ENCODE measurements at regions not wholly inside any gene's neighbourhood (a gene's known extent, or its start where the extent isn't known, plus 50 kb on each side); places are given as distances from the start of the nearest gene placed in this dataset.

DNA sequence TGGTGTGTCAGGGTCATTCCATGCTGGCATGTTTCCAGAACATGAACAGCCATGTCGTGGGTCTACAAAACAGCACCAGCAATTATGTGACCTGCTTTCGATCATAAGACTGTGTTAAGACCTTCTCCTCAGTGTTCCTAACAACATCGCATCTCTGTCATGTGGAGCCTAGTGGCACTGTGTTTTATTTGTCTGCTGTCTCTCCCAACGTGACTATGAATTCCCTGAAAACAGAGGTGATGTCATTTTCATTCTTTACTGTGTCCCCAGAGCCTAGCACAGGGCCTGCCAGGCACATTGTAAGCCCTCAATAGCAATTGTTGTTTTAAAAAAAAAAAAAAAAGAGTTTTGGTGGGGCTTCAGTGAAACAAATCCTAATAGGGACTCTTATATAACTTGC is 94.2 kb upstream of the IL12A start:
- TF ChIP-seq, protein P1, sequence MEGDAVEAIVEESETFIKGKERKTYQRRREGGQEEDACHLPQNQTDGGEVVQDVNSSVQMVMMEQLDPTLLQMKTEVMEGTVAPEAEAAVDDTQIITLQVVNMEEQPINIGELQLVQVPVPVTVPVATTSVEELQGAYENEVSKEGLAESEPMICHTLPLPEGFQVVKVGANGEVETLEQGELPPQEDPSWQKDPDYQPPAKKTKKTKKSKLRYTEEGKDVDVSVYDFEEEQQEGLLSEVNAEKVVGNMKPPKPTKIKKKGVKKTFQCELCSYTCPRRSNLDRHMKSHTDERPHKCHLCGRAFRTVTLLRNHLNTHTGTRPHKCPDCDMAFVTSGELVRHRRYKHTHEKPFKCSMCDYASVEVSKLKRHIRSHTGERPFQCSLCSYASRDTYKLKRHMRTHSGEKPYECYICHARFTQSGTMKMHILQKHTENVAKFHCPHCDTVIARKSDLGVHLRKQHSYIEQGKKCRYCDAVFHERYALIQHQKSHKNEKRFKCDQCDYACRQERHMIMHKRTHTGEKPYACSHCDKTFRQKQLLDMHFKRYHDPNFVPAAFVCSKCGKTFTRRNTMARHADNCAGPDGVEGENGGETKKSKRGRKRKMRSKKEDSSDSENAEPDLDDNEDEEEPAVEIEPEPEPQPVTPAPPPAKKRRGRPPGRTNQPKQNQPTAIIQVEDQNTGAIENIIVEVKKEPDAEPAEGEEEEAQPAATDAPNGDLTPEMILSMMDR (IDR thresholded peaks at IDR 0.05) = no peak
- no peak for TF ChIP-seq POLR2A (IDR thresholded peaks at IDR 0.05)
- ATAC-seq = no peak
- H3K9me3 ChIP-seq = no peaks in the 10 kb centered on the region
- no peaks in the 10 kb centered on the region for H3K27me3 ChIP-seq
- intact Hi-C loops (cut with DNase I) = no loop called here
- WGBS (ENCODE audit: insufficient coverage, low coverage, low lambda C conversion rate, missing lambda C conversion rate) = 86% methylated on average over 4 of the region's 4 CpGs
- no peak overlapping the region for H3K4me3 ChIP-seq
- no peak overlapping the region for H3K27ac ChIP-seq
- peaks cover 0 to 2% (median 0%) of the 10 kb centered on the region in 4 donors for H3K36me3 ChIP-seq
- H3K4me1 ChIP-seq = no peaks in the 10 kb centered on the region
- no peak for DNase-seq

DNA sequence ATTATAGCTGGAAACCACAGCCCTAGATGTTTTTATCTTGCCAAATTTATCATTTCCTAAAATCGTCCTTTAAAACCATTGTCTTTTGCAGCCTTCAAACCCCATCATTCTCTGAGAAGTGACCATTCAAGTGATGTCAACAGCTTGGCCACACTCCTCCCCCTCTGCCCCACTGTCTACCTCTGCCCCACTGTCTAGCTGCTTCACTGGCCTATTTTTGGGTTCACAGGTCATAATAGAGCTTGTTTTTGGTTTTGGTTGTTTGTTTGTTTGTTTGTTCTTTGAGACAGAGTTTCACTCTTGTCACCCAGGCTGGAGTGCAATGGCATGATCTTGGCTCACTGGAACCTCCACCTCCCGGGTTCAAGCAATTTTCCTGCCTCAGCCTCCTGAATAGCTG is 93.2 kb upstream of the IL12A start:
- intact Hi-C loops (cut with DNase I) = no loop called here
- Histone ChIP-seq H3K9me3 (no peaks in the 10 kb centered on the region), H3K27me3 (no peaks in the 10 kb centered on the region), H3K4me1 (no peaks in the 10 kb centered on the region), H3K4me3 (no peak overlapping the region), H3K27ac (no peak overlapping the region), H3K36me3 (peaks cover 0 to 2% (median 0%) of the 10 kb centered on the region in 4 donors)
- DNase-seq = no peak
- TF ChIP-seq, protein P1 (IDR thresholded peaks at IDR 0.05) = no peak
- no peak for TF ChIP-seq POLR2A (IDR thresholded peaks at IDR 0.05)
- 68% methylated on average over 2 of the region's 2 CpGs for WGBS (ENCODE audit: insufficient coverage, low coverage, low lambda C conversion rate, missing lambda C conversion rate)
- no peak for ATAC-seq

DNA sequence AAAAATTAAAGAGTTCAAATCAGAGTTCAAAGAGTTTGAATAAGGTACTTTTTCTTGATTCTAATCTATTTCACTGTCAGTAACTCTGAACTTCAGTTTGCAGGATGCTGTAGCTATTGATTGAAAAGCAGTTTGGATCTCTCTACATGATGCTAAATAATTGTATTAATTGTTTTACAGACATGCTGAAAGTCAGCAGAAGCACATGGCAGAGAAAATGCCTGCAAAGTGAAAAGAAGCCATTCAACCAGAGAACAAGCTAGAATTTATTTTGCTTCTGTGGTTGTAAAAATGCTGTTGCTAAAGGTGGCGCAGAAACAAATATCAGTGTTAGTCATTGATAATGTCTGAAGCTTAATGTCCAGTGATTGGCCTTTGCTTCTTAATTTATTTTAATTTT is 92.1 kb upstream of the IL12A start:
- H3K27ac ChIP-seq = no peak overlapping the region

DNA sequence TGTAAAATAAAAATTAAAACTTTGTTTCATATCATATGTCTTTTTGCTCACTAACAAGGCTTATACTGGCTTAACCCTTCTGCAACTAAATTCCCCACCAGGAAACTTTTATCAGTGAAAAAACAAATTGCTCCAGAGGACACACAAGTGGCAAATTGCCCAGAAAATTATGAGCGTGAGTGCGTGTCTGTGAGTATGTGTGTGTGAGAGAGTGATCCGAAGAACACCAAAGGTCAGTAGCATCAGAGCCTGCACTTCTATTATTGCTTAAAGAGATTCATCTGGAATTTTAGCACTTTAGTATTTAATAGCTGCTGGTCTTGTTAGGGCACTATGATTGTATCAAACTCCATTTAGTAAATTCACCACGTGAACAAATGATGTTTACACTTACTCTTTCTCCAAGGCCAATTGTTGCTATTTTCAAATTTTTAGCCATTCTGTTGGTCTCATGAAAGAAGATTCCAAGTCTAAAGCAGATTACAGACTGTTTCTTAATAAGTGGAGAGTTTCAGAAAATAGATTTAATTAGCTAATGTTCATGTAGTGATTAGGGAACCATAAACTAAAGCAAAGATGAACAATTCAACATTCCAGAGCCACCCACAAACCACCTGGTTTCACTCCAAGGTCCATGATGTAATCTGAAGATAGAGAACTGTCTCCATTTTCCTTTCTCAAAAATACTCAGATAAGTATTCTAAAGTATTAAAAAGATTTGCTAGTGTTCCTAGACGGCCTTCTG is 91.1 kb upstream of the IL12A start:
- Histone ChIP-seq H3K27me3 (no peaks in the 10 kb centered on the region), H3K4me1 (no peaks in the 10 kb centered on the region), H3K9me3 (no peaks in the 10 kb centered on the region), H3K27ac (no peak overlapping the region), H3K36me3 (peaks cover 0 to 2% (median 0%) of the 10 kb centered on the region in 4 donors), H3K4me3 (no peak overlapping the region)
- 42% methylated on average over 5 of the region's 5 CpGs for WGBS (ENCODE audit: insufficient coverage, low coverage, low lambda C conversion rate, missing lambda C conversion rate)
- TF ChIP-seq, protein P1 (IDR thresholded peaks at IDR 0.05) = no peak
- TF ChIP-seq POLR2A (IDR thresholded peaks at IDR 0.05) = no peak
- peak in 2 of 4 donors; percentile 29 to 53 for ATAC-seq
- no peak for DNase-seq
- intact Hi-C loops (cut with DNase I) = no loop called here

More for the DNA sequence above, 92.1 kb upstream of the IL12A start:
- Histone ChIP-seq H3K4me3 (no peak overlapping the region), H3K4me1 (no peaks in the 10 kb centered on the region), H3K27me3 (no peaks in the 10 kb centered on the region), H3K36me3 (peaks cover 0 to 2% (median 0%) of the 10 kb centered on the region in 4 donors), H3K9me3 (no peaks in the 10 kb centered on the region)
- TF ChIP-seq POLR2A (IDR thresholded peaks at IDR 0.05) = no peak
- TF ChIP-seq, protein P1 (IDR thresholded peaks at IDR 0.05) = no peak
- ATAC-seq (no peak), DNase-seq (no peak)
- 86% methylated on average over 1 of the region's 1 CpG for WGBS (ENCODE audit: insufficient coverage, low coverage, low lambda C conversion rate, missing lambda C conversion rate)
- intact Hi-C loops (cut with DNase I) = no loop called here
